K562 (cell line): ENCODE measurements at regions not wholly inside any gene's neighbourhood (a gene's known extent, or its start where the extent isn't known, plus 50 kb on each side); places are given as distances from the start of the nearest gene placed in this dataset.

ENCODE experiments used
- ATAC-seq: fragments of 200-7000 bp; cut with Tn5 transposase; 3 replicates; pipeline ENCODE4 v1.9.1; 2020; ENCODE audit warnings: moderate library complexity
- BruUV-seq: library from RNA; stranded (reverse); fragments of 400-500 nt; replicated peaks from 2 replicates; lab custom pipeline; 2021; lab: Mats Ljungman, UMichigan
- CTCF ChIA-PET: fragments of 300-600 bp; formaldehyde crosslinking; extraction: SDS; loops from one replicate; lab custom pipeline; 2021; ENCODE audit warnings: low intra/inter-chr PET ratio; lab: Yijun Ruan, JAX
- POLR2A ChIA-PET: fragments of 300-600, 350-650 bp; sonication (Branson Sonifier 250); formaldehyde crosslinking; extraction: SDS; loops from one replicate; lab custom pipeline; 2021; ENCODE audit warnings: antibody characterized with exemption, inconsistent platforms; lab: Yijun Ruan, JAX
- DNase-seq, 4 experiments: peaks; one replicate each; pipeline versions ENCODE4 v3.0.0 to v3.0.0-alpha.2; 2011 to 2018; ENCODE audit warnings: low spot score in 3 of 4, mixed read lengths in 3 of 4; ENCODE audit errors: extremely low read depth in 1 of 4
- FAIRE-seq: peaks from 2 replicates; lab custom pipeline; 2011; peaks lifted over from hg19 to GRCh38; lab: Jason Lieb, UNC
- H2AFZ ChIP-seq: 2 replicates; pipeline ENCODE4 v1.6.0; 2011; ENCODE audit warnings: low read depth, low read length, control low read depth, inconsistent platforms
- H3K27ac ChIP-seq: fragments of 200-600 bp; 3 replicates; pipeline ENCODE4 v1.8.0; 2011; ENCODE audit warnings: low read depth, mild to moderate bottlenecking, control low read depth, inconsistent platforms, low read length, moderate library complexity, mixed read lengths; ENCODE audit errors: extremely low read depth
- H3K27me3 ChIP-seq, 2 experiments: fragments of 300-600 bp in 1 of 2; 2 replicates in 1 of 2; 3 replicates in 1 of 2; pipeline versions ENCODE4 v1.6.0 to v1.8.0; 2011; ENCODE audit warnings: inconsistent platforms in 2 of 2, low read length in 2 of 2, mild to moderate bottlenecking in 1 of 2, mixed read lengths in 1 of 2, moderate library complexity in 1 of 2; ENCODE audit not compliant: control insufficient read depth in 2 of 2, insufficient read depth in 2 of 2
- H3K36me3 ChIP-seq: fragments of 300-600 bp; 3 replicates; pipeline ENCODE4 v1.8.0; 2011; ENCODE audit warnings: mild to moderate bottlenecking, low read length, inconsistent platforms; ENCODE audit not compliant: control insufficient read depth, insufficient read depth
- H3K4me1 ChIP-seq, 2 experiments: fragments of 200-600 bp in 1 of 2; replicated peaks in 1 of 2; 2 replicates in 1 of 2; 3 replicates in 1 of 2; pipeline versions ENCODE4 v1.5.1 to v1.8.0; 2011; ENCODE audit warnings: inconsistent platforms in 2 of 2, low read length in 2 of 2, mild to moderate bottlenecking in 1 of 2, mixed read lengths in 1 of 2, moderate library complexity in 1 of 2; ENCODE audit not compliant: control insufficient read depth in 2 of 2, insufficient read depth in 2 of 2
- H3K4me2 ChIP-seq: 2 replicates; pipeline ENCODE4 v1.6.1; 2011; ENCODE audit warnings: low read length, control low read depth, inconsistent platforms, mixed read lengths; ENCODE audit not compliant: insufficient read depth
- H3K4me3 ChIP-seq: fragments of 200-600 bp; sonication (generic), shearing (Covaris generic); 2 replicates; pipeline ENCODE4 v1.5.1; 2016; ENCODE audit warnings: control low read depth, inconsistent platforms
- H3K79me2 ChIP-seq: fragments of 200-600 bp; 3 replicates; pipeline ENCODE4 v1.8.0; 2011; ENCODE audit warnings: low read length, inconsistent platforms; ENCODE audit not compliant: control insufficient read depth, insufficient read depth
- H3K9ac ChIP-seq, 2 experiments: 2 replicates each; pipeline versions ENCODE4 v1.6.0 to v1.6.1; 2011; ENCODE audit warnings: low read depth in 2 of 2, low read length in 2 of 2, control low read depth in 1 of 2, inconsistent platforms in 1 of 2, mild to moderate bottlenecking in 1 of 2, mixed read lengths in 1 of 2; ENCODE audit not compliant: insufficient read depth in 1 of 2
- H3K9me1 ChIP-seq: one replicate; pipeline ENCODE4 v1.6.0; 2011; ENCODE audit warnings: inconsistent platforms, mild to moderate bottlenecking, low read length, moderate library complexity; ENCODE audit not compliant: control insufficient read depth, insufficient read depth
- H3K9me3 ChIP-seq: replicated peaks from 2 replicates; pipeline ENCODE4 v1.5.1; 2011; ENCODE audit warnings: low read depth, low read length, inconsistent platforms; ENCODE audit not compliant: control insufficient read depth, insufficient read depth
- H4K20me1 ChIP-seq: replicated peaks from 2 replicates; pipeline ENCODE4 v1.6.1; 2011; ENCODE audit warnings: low read length, inconsistent platforms, mixed read lengths; ENCODE audit not compliant: control insufficient read depth, insufficient read depth
- CHD7 ChIP-seq: fragments of 200-600 bp; sonication (generic); IDR thresholded peaks from one replicate; pipeline ENCODE4 v1.6.1; 2012; ENCODE audit warnings: mild to moderate bottlenecking, low read depth, low read length, inconsistent platforms
- EZH2 ChIP-seq: IDR thresholded peaks from 2 replicates; pipeline ENCODE4 v1.6.1; 2012; ENCODE audit warnings: low read depth, mild to moderate bottlenecking, inconsistent platforms, low read length, borderline replicate concordance
- HDAC3 ChIP-seq: fragments of 450-650 bp; IDR thresholded peaks from 2 replicates; pipeline ENCODE4 v1.6.1; 2018; ENCODE audit warnings: borderline replicate concordance, mild to moderate bottlenecking, moderate library complexity; ENCODE audit not compliant: partially characterized antibody
- HNRNPH1 ChIP-seq: fragments of 200-400 bp; formaldehyde crosslinking; optimal IDR thresholded peaks from 2 replicates; pipeline ENCODE3; 2017; ENCODE audit warnings: low read depth, mild to moderate bottlenecking, low read length, moderate library complexity
- JUND ChIP-seq, 2 experiments: IDR thresholded peaks; 2 replicates in 1 of 2; 3 replicates in 1 of 2; pipeline ENCODE4 v1.6.1; 2011; ENCODE audit warnings: borderline replicate concordance in 2 of 2, low read depth in 2 of 2, low read length in 2 of 2, improper control_type of control experiment in 1 of 2, missing biosample characterization in 1 of 2, missing genetic modification characterization in 1 of 2, missing genetic modification reagents in 1 of 2
- TAF9B ChIP-seq: fragments of 450-650 bp; IDR thresholded peaks from 2 replicates; pipeline ENCODE4 v1.6.1; 2018; ENCODE audit warnings: mild to moderate bottlenecking; ENCODE audit not compliant: partially characterized antibody
- ZNF239 ChIP-seq: fragments of 250-450 bp; sonication (Bioruptor Pico); IDR thresholded peaks from 2 replicates; pipeline ENCODE4 v1.4.0; 2020; ENCODE audit warnings: mild to moderate bottlenecking
- WGBS: fragments of 100-300 bp; shearing (Covaris generic); methylation state at CpG from one replicate; pipeline ENCODE4 v1.1.6; 2016; ENCODE audit warnings: low coverage, mixed read lengths; ENCODE audit not compliant: insufficient coverage; ENCODE audit errors: missing lambda C conversion rate; 5-methylcytosine and 5-hydroxymethylcytosine counted together
- in situ Hi-C: fragments of 300-500 bp; cut with MboI; formaldehyde crosslinking; loops from 4 replicates; pipeline ENCODE4 v1.15.0; 2018; ENCODE audit warnings: inconsistent platforms, mixed read lengths
- intact Hi-C: fragments of 100-400 bp; cut with micrococcal nuclease; formaldehyde crosslinking; loops from 2 replicates; pipeline ENCODE4 v1.14.2; 2022
- TF ChIP-seq, protein P1 (sequence below): fragments of 450-650 bp; IDR thresholded peaks from 2 replicates; pipeline ENCODE4 v1.6.1; 2018; ENCODE audit warnings: mild to moderate bottlenecking, low read depth; ENCODE audit not compliant: partially characterized antibody

DNA sequence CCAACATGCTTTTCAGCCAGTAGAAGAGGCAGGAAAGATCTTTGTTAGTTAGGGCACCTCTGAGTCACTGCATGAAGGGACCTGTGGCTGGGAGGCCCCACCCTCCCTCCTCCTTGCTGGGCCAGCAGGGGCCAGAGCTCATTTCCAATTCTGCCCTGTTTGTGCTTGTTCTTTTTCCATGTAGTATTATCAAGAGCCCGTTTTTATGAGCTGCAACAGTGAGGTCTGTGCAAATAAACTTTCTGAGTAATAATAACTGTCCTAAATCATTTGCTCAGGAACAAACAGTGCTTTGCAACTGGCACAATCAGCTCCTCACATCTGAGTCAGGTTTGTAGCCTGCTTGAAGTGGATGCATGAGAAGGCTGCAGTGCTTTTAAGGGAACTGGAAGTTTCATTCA is 128.0 kb downstream of the ARL4C start:
- H3K27ac ChIP-seq, result no peak overlapping the region
- intact Hi-C loops, result no loop called here
- no peak for FAIRE-seq
- TF ChIP-seq, protein P1, sequence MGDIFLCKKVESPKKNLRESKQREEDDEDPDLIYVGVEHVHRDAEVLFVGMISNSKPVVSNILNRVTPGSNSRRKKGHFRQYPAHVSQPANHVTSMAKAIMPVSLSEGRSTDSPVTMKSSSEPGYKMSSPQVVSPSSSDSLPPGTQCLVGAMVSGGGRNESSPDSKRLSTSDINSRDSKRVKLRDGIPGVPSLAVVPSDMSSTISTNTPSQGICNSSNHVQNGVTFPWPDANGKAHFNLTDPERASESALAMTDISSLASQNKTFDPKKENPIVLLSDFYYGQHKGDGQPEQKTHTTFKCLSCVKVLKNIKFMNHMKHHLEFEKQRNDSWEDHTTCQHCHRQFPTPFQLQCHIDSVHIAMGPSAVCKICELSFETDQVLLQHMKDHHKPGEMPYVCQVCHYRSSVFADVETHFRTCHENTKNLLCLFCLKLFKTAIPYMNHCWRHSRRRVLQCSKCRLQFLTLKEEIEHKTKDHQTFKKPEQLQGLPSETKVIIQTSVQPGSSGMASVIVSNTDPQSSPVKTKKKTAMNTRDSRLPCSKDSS, result no peak
- TF ChIP-seq HNRNPH1 (no peak), HDAC3 (no peak), CHD7 (no peak), JUND (IDR thresholded peaks at IDR 0.05; ENCODE audit: borderline replicate concordance, low read depth, low read length) (0 out of 2 replicates have a peak, but pooled peaks have one; percentile 11), JUND (tag; IDR thresholded peaks at IDR 0.05; ENCODE audit: borderline replicate concordance, low read depth, low read length) (no peak), ZNF239 (CRISPR knock-in tag) (no peak), TAF9B (no peak), EZH2 (no peak)

More for the DNA sequence above, 128.0 kb downstream of the ARL4C start:
- WGBS, result 0% methylated on average over 1 of the region's 1 CpG
- 0 out of 3 replicates have a peak, but pooled peaks have one; percentile 34 for ATAC-seq
- Histone ChIP-seq H3K4me1 (no peaks in the 10 kb centered on the region; a peak in 3 of 5 replicates), H3K9ac (no peak overlapping the region), H3K9me1 (no peaks in the 10 kb centered on the region), H3K27me3 (no peaks in the 10 kb centered on the region), H3K9me3 (no peaks in the 10 kb centered on the region), H4K20me1 (no peaks in the 10 kb centered on the region), H3K36me3 (no peaks in the 10 kb centered on the region), H3K79me2 (no peaks in the 10 kb centered on the region), H3K4me2 (no peak overlapping the region), H3K4me3 (no peak overlapping the region), H2AFZ (no peak overlapping the region)
- in situ Hi-C loops, result no loop called here
- peak in 1 of 4 experiments; percentile 5 for DNase-seq
- BruUV-seq, result no TSS peak
- POLR2A ChIA-PET, result interaction anchor here (0.7 kb wide), 1 partner anchor 1824 kb away, joined by 4 read pairs; no protein-coding TSS in a partner anchor
- CTCF ChIA-PET, result no interaction called here
